K562 (cell line): ENCODE measurements at regions not wholly inside any gene's neighbourhood (a gene's known extent, or its start where the extent isn't known, plus 50 kb on each side); places are given as distances from the start of the nearest gene placed in this dataset.

Source experiments
- ATAC-seq: fragments of 200-7000 bp; cut with Tn5 transposase; 3 replicates; pipeline ENCODE4 v1.9.1; 2020; ENCODE audit warnings: moderate library complexity
- BruUV-seq: library from RNA; stranded (reverse); fragments of 400-500 nt; replicated peaks from 2 replicates; lab custom pipeline; 2021; lab: Mats Ljungman, UMichigan
- CTCF ChIA-PET: fragments of 300-600 bp; formaldehyde crosslinking; extraction: SDS; loops from one replicate; lab custom pipeline; 2021; ENCODE audit warnings: low intra/inter-chr PET ratio; lab: Yijun Ruan, JAX
- POLR2A ChIA-PET: fragments of 300-600, 350-650 bp; sonication (Branson Sonifier 250); formaldehyde crosslinking; extraction: SDS; loops from one replicate; lab custom pipeline; 2021; ENCODE audit warnings: antibody characterized with exemption, inconsistent platforms; lab: Yijun Ruan, JAX
- DNase-seq, 4 experiments: peaks; one replicate each; pipeline versions ENCODE4 v3.0.0 to v3.0.0-alpha.2; 2011 to 2018; ENCODE audit warnings: low spot score in 3 of 4, mixed read lengths in 3 of 4; ENCODE audit errors: extremely low read depth in 1 of 4
- FAIRE-seq: peaks from 2 replicates; lab custom pipeline; 2011; peaks lifted over from hg19 to GRCh38; lab: Jason Lieb, UNC
- H2AFZ ChIP-seq: 2 replicates; pipeline ENCODE4 v1.6.0; 2011; ENCODE audit warnings: low read depth, low read length, control low read depth, inconsistent platforms
- H3K27ac ChIP-seq: fragments of 200-600 bp; 3 replicates; pipeline ENCODE4 v1.8.0; 2011; ENCODE audit warnings: low read depth, mild to moderate bottlenecking, control low read depth, inconsistent platforms, low read length, moderate library complexity, mixed read lengths; ENCODE audit errors: extremely low read depth
- H3K27me3 ChIP-seq, 2 experiments: fragments of 300-600 bp in 1 of 2; 2 replicates in 1 of 2; 3 replicates in 1 of 2; pipeline versions ENCODE4 v1.6.0 to v1.8.0; 2011; ENCODE audit warnings: inconsistent platforms in 2 of 2, low read length in 2 of 2, mild to moderate bottlenecking in 1 of 2, mixed read lengths in 1 of 2, moderate library complexity in 1 of 2; ENCODE audit not compliant: control insufficient read depth in 2 of 2, insufficient read depth in 2 of 2
- H3K36me3 ChIP-seq: fragments of 300-600 bp; 3 replicates; pipeline ENCODE4 v1.8.0; 2011; ENCODE audit warnings: mild to moderate bottlenecking, low read length, inconsistent platforms; ENCODE audit not compliant: control insufficient read depth, insufficient read depth
- H3K4me1 ChIP-seq, 2 experiments: fragments of 200-600 bp in 1 of 2; replicated peaks in 1 of 2; 2 replicates in 1 of 2; 3 replicates in 1 of 2; pipeline versions ENCODE4 v1.5.1 to v1.8.0; 2011; ENCODE audit warnings: inconsistent platforms in 2 of 2, low read length in 2 of 2, mild to moderate bottlenecking in 1 of 2, mixed read lengths in 1 of 2, moderate library complexity in 1 of 2; ENCODE audit not compliant: control insufficient read depth in 2 of 2, insufficient read depth in 2 of 2
- H3K4me2 ChIP-seq: 2 replicates; pipeline ENCODE4 v1.6.1; 2011; ENCODE audit warnings: low read length, control low read depth, inconsistent platforms, mixed read lengths; ENCODE audit not compliant: insufficient read depth
- H3K4me3 ChIP-seq: fragments of 200-600 bp; sonication (generic), shearing (Covaris generic); 2 replicates; pipeline ENCODE4 v1.5.1; 2016; ENCODE audit warnings: control low read depth, inconsistent platforms
- H3K79me2 ChIP-seq: fragments of 200-600 bp; 3 replicates; pipeline ENCODE4 v1.8.0; 2011; ENCODE audit warnings: low read length, inconsistent platforms; ENCODE audit not compliant: control insufficient read depth, insufficient read depth
- H3K9ac ChIP-seq, 2 experiments: 2 replicates each; pipeline versions ENCODE4 v1.6.0 to v1.6.1; 2011; ENCODE audit warnings: low read depth in 2 of 2, low read length in 2 of 2, control low read depth in 1 of 2, inconsistent platforms in 1 of 2, mild to moderate bottlenecking in 1 of 2, mixed read lengths in 1 of 2; ENCODE audit not compliant: insufficient read depth in 1 of 2
- H3K9me1 ChIP-seq: one replicate; pipeline ENCODE4 v1.6.0; 2011; ENCODE audit warnings: inconsistent platforms, mild to moderate bottlenecking, low read length, moderate library complexity; ENCODE audit not compliant: control insufficient read depth, insufficient read depth
- H3K9me3 ChIP-seq: replicated peaks from 2 replicates; pipeline ENCODE4 v1.5.1; 2011; ENCODE audit warnings: low read depth, low read length, inconsistent platforms; ENCODE audit not compliant: control insufficient read depth, insufficient read depth
- H4K20me1 ChIP-seq: replicated peaks from 2 replicates; pipeline ENCODE4 v1.6.1; 2011; ENCODE audit warnings: low read length, inconsistent platforms, mixed read lengths; ENCODE audit not compliant: control insufficient read depth, insufficient read depth
- CREB1 ChIP-seq, 2 experiments: sonication (generic) in 1 of 2; formaldehyde crosslinking in 1 of 2; IDR thresholded peaks; 2 replicates each; pipeline versions ENCODE4 v1.6.1 to v1.8.0; 2012 to 2022; ENCODE audit warnings: inconsistent platforms in 1 of 2, mild to moderate bottlenecking in 1 of 2, missing genetic modification reagents in 1 of 2, moderate library complexity in 1 of 2
- CREBBP ChIP-seq: IDR thresholded peaks from one replicate; pipeline ENCODE4 v1.6.1; 2012; ENCODE audit warnings: low read depth, mild to moderate bottlenecking, control low read depth, inconsistent platforms, low read length
- ETV6 ChIP-seq, 3 experiments: fragments of 150-350 bp in 1 of 3; sonication (generic) in 1 of 3; formaldehyde crosslinking in 1 of 3; IDR thresholded peaks; 2 replicates each; pipeline versions ENCODE4 v1.6.1 to v1.8.0; 2014 to 2022; ENCODE audit warnings: borderline replicate concordance in 2 of 3, low read depth in 2 of 3, antibody characterized with exemption in 1 of 3, low read length in 1 of 3, mild to moderate bottlenecking in 1 of 3, missing genetic modification reagents in 1 of 3
- LCOR ChIP-seq: sonication (generic); formaldehyde crosslinking; IDR thresholded peaks from 2 replicates; pipeline ENCODE4 v1.8.0; 2022; ENCODE audit warnings: mild to moderate bottlenecking, missing genetic modification reagents
- MAX ChIP-seq: sonication (generic); formaldehyde crosslinking; IDR thresholded peaks from 2 replicates; pipeline ENCODE4 v1.9.0; 2022; ENCODE audit warnings: mild to moderate bottlenecking, missing genetic modification reagents
- MTA2 ChIP-seq: fragments of 450-650 bp; IDR thresholded peaks from 2 replicates; pipeline ENCODE4 v1.6.1; 2016; ENCODE audit warnings: low read depth
- NFE2 ChIP-seq: IDR thresholded peaks from 2 replicates; pipeline ENCODE4 v1.6.1; 2014; ENCODE audit warnings: antibody characterized with exemption, low read depth
- NONO ChIP-seq, 2 experiments: fragments of 200-400 bp in 1 of 2; fragments of 450-650 bp in 1 of 2; formaldehyde crosslinking in 1 of 2; IDR thresholded peaks; 2 replicates each; pipeline ENCODE4 v1.6.1; 2017; ENCODE audit warnings: low read depth in 2 of 2, mild to moderate bottlenecking in 2 of 2, moderate library complexity in 2 of 2, low read length in 1 of 2
- ZBTB49 ChIP-seq: sonication (generic); formaldehyde crosslinking; IDR thresholded peaks from 2 replicates; pipeline ENCODE4 v1.8.0; 2022; ENCODE audit warnings: missing genetic modification reagents, mild to moderate bottlenecking, borderline replicate concordance
- ZNF140 ChIP-seq: fragments of 250-450 bp; sonication (Bioruptor Pico); IDR thresholded peaks from 2 replicates; pipeline ENCODE4 v1.8.0; 2021; ENCODE audit warnings: moderate library complexity, mild to moderate bottlenecking, inconsistent platforms
- ZNF280A ChIP-seq: fragments of 450-650 bp; IDR thresholded peaks from 2 replicates; pipeline ENCODE4 v1.6.1; 2018; ENCODE audit warnings: mild to moderate bottlenecking, low read depth; ENCODE audit not compliant: partially characterized antibody
- WGBS: fragments of 100-300 bp; shearing (Covaris generic); methylation state at CpG from one replicate; pipeline ENCODE4 v1.1.6; 2016; ENCODE audit warnings: low coverage, mixed read lengths; ENCODE audit not compliant: insufficient coverage; ENCODE audit errors: missing lambda C conversion rate; 5-methylcytosine and 5-hydroxymethylcytosine counted together
- in situ Hi-C: fragments of 300-500 bp; cut with MboI; formaldehyde crosslinking; loops from 4 replicates; pipeline ENCODE4 v1.15.0; 2018; ENCODE audit warnings: inconsistent platforms, mixed read lengths
- intact Hi-C: fragments of 100-400 bp; cut with micrococcal nuclease; formaldehyde crosslinking; loops from 2 replicates; pipeline ENCODE4 v1.14.2; 2022
- TF ChIP-seq, protein P1 (sequence below): sonication (generic); formaldehyde crosslinking; IDR thresholded peaks from 2 replicates; pipeline ENCODE4 v1.8.1; 2023; ENCODE audit warnings: missing genetic modification reagents, mild to moderate bottlenecking, borderline replicate concordance

- Histone ChIP-seq H3K79me2 (no peaks in the 10 kb centered on the region), H4K20me1 (no peaks in the 10 kb centered on the region), H3K36me3 (no peaks in the 10 kb centered on the region), H2AFZ (no peak overlapping the region), H3K9me3 (no peaks in the 10 kb centered on the region), H3K27ac (no peak overlapping the region), H3K9me1 (no peaks in the 10 kb centered on the region), H3K4me3 (no peak overlapping the region), H3K27me3 (peaks cover 4 to 50% of the 10 kb centered on the region in 2 experiments; a peak in 4 of 5 replicates), H3K4me2 (no peak overlapping the region), H3K9ac (no peak overlapping the region), H3K4me1 (no peaks in the 10 kb centered on the region)
- no peak for FAIRE-seq
- POLR2A ChIA-PET: no interaction called here
- in situ Hi-C loops (no loop called here), intact Hi-C loops (no loop called here)
- CTCF ChIA-PET: no interaction called here
- DNase-seq: no peak
- no peak for ATAC-seq
- no TSS peak for BruUV-seq
- 0% methylated on average over 1 of the region's 3 CpGs for WGBS
- TF ChIP-seq ETV6 (IDR thresholded peaks at IDR 0.05; ENCODE audit: borderline replicate concordance in 1 of 2, low read depth in 2 of 2, low read length in 1 of 2): no peak
- TF ChIP-seq ETV6 (CRISPR knock-in tag; IDR thresholded peaks at IDR 0.05; ENCODE audit: borderline replicate concordance): no peak
- TF ChIP-seq NONO (IDR thresholded peaks at IDR 0.05; ENCODE audit: low read depth in 2 of 2, low read length in 1 of 2): no peak
- no peak for TF ChIP-seq ZNF280A
- no peak for TF ChIP-seq ZNF140 (CRISPR knock-in tag)
- no peak for TF ChIP-seq ZBTB49 (CRISPR knock-in tag)
- TF ChIP-seq NFE2: no peak
- TF ChIP-seq MAX (CRISPR knock-in tag): no peak
- no peak for TF ChIP-seq MTA2
- no peak for TF ChIP-seq LCOR (CRISPR knock-in tag)
- no peak for TF ChIP-seq CREBBP
- TF ChIP-seq CREB1 (IDR thresholded peaks at IDR 0.05): no peak
- no peak for TF ChIP-seq CREB1 (CRISPR knock-in tag; IDR thresholded peaks at IDR 0.05)
- TF ChIP-seq, protein P1, sequence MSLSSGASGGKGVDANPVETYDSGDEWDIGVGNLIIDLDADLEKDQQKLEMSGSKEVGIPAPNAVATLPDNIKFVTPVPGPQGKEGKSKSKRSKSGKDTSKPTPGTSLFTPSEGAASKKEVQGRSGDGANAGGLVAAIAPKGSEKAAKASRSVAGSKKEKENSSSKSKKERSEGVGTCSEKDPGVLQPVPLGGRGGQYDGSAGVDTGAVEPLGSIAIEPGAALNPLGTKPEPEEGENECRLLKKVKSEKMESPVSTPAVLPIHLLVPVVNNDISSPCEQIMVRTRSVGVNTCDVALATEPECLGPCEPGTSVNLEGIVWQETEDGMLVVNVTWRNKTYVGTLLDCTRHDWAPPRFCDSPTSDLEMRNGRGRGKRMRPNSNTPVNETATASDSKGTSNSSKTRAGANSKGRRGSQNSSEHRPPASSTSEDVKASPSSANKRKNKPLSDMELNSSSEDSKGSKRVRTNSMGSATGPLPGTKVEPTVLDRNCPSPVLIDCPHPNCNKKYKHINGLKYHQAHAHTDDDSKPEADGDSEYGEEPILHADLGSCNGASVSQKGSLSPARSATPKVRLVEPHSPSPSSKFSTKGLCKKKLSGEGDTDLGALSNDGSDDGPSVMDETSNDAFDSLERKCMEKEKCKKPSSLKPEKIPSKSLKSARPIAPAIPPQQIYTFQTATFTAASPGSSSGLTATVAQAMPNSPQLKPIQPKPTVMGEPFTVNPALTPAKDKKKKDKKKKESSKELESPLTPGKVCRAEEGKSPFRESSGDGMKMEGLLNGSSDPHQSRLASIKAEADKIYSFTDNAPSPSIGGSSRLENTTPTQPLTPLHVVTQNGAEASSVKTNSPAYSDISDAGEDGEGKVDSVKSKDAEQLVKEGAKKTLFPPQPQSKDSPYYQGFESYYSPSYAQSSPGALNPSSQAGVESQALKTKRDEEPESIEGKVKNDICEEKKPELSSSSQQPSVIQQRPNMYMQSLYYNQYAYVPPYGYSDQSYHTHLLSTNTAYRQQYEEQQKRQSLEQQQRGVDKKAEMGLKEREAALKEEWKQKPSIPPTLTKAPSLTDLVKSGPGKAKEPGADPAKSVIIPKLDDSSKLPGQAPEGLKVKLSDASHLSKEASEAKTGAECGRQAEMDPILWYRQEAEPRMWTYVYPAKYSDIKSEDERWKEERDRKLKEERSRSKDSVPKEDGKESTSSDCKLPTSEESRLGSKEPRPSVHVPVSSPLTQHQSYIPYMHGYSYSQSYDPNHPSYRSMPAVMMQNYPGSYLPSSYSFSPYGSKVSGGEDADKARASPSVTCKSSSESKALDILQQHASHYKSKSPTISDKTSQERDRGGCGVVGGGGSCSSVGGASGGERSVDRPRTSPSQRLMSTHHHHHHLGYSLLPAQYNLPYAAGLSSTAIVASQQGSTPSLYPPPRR: no peak
These were observed 64.9 kb upstream of the OTOS start for GRCh38 chr2:240205348-240205747.
